ENCODE measurements at regions not wholly inside any gene's neighbourhood (a gene's known extent, or its start where the extent isn't known, plus 50 kb on each side); places are given as distances from the start of the nearest gene placed in this dataset.

- TF ChIP-seq CTCF (IDR thresholded peaks at IDR 0.05; ENCODE audit: extremely low read depth in 1 of 2, insufficient read depth in 1 of 2, low read depth in 1 of 2, low read length in 2 of 2) (no peak), EZH2 (IDR thresholded peaks at IDR 0.05; ENCODE audit: borderline replicate concordance, low read depth, low read length, severe bottlenecking) (no peak), FOS (IDR thresholded peaks at IDR 0.05; ENCODE audit: borderline replicate concordance, insufficient read depth, low read length) (no peak), POLR2A (IDR thresholded peaks at IDR 0.05; ENCODE audit: low read depth, low read length) (no peak), MYC (IDR thresholded peaks at IDR 0.05; ENCODE audit: low read depth, low read length) (no peak)
Observed at GRCh38 chr1:14341147-14341546, 257.3 kb upstream of the KAZN start.
